CD4-positive, CD25-positive, alpha-beta regulatory T cell (primary cell): ENCODE measurements at regions not wholly inside any gene's neighbourhood (a gene's known extent, or its start where the extent isn't known, plus 50 kb on each side); places are given as distances from the start of the nearest gene placed in this dataset.
"Not testable (repeated sequence)": the region's sequence is repeated elsewhere in the genome, so short reads cannot be mapped to it uniquely, and the experiment has no call there.

Source experiments
- ATAC-seq, 2 donors: fragments of 150-1000 bp; cut with Tn5 transposase; one replicate each; pipeline ENCODE4 v1.10.0; 2021; ENCODE audit warnings: low read depth in 2 of 2, moderate number of reproducible peaks in 2 of 2, moderate library complexity in 1 of 2
- DNase-seq, 3 donors: peaks; one replicate each; pipeline versions ENCODE4 v3.0.0 to v3.0.0-alpha.2; 2012 to 2022; ENCODE audit warnings: mixed read lengths in 1 of 3
- H3K27ac ChIP-seq: one replicate; pipeline ENCODE4 v1.7.0; 2013; ENCODE audit warnings: mild to moderate bottlenecking, low read length; ENCODE audit not compliant: insufficient read depth, poor library complexity, severe bottlenecking
- H3K27me3 ChIP-seq: one replicate; pipeline ENCODE4 v1.7.0; 2013; ENCODE audit warnings: low read length; ENCODE audit not compliant: control insufficient read depth, insufficient read depth
- H3K36me3 ChIP-seq: one replicate; pipeline ENCODE4 v1.7.0; 2013; ENCODE audit warnings: mild to moderate bottlenecking, low read length, moderate library complexity; ENCODE audit not compliant: control insufficient read depth, insufficient read depth
- H3K4me1 ChIP-seq: 2 replicates; pipeline ENCODE4 v1.7.0; 2013; ENCODE audit warnings: mild to moderate bottlenecking, low read length; ENCODE audit not compliant: insufficient read depth, control insufficient read depth, poor library complexity, severe bottlenecking
- H3K4me3 ChIP-seq: one replicate; pipeline ENCODE4 v1.7.0; 2013; ENCODE audit warnings: low read depth, mild to moderate bottlenecking, low read length, moderate library complexity
- H3K9me3 ChIP-seq, 2 experiments: 1 replicate in 1 of 2; 2 replicates in 1 of 2; pipeline ENCODE4 v1.7.0; 2013; ENCODE audit warnings: low read length in 2 of 2, mild to moderate bottlenecking in 1 of 2, moderate library complexity in 1 of 2; ENCODE audit not compliant: control insufficient read depth in 2 of 2
- H3K27ac Mint-ChIP-seq, 3 donors: one replicate each; pipeline ENCODE4 v1.8.0; 2020 to 2022; ENCODE audit warnings: mild to moderate bottlenecking in 3 of 3, mixed read lengths in 3 of 3, moderate library complexity in 2 of 3
- H3K27me3 Mint-ChIP-seq: one replicate; pipeline ENCODE4 v1.8.0; 2022; ENCODE audit warnings: mild to moderate bottlenecking, mixed read lengths
- H3K36me3 Mint-ChIP-seq: one replicate; pipeline ENCODE4 v1.8.0; 2020; ENCODE audit warnings: mixed read lengths
- H3K4me1 Mint-ChIP-seq, 4 donors: one replicate each; pipeline ENCODE4 v1.8.0; 2020 to 2022; ENCODE audit warnings: mixed read lengths in 4 of 4, mild to moderate bottlenecking in 1 of 4
- H3K4me3 Mint-ChIP-seq, 4 donors: one replicate each; pipeline ENCODE4 v1.8.0; 2020 to 2022; ENCODE audit warnings: mild to moderate bottlenecking in 4 of 4, mixed read lengths in 4 of 4, moderate library complexity in 3 of 4
- H3K9me3 Mint-ChIP-seq, 7 donors: one replicate each; pipeline ENCODE4 v1.8.0; 2020 to 2022; ENCODE audit warnings: mixed read lengths in 7 of 7, mild to moderate bottlenecking in 3 of 7, moderate library complexity in 2 of 7

DNA sequence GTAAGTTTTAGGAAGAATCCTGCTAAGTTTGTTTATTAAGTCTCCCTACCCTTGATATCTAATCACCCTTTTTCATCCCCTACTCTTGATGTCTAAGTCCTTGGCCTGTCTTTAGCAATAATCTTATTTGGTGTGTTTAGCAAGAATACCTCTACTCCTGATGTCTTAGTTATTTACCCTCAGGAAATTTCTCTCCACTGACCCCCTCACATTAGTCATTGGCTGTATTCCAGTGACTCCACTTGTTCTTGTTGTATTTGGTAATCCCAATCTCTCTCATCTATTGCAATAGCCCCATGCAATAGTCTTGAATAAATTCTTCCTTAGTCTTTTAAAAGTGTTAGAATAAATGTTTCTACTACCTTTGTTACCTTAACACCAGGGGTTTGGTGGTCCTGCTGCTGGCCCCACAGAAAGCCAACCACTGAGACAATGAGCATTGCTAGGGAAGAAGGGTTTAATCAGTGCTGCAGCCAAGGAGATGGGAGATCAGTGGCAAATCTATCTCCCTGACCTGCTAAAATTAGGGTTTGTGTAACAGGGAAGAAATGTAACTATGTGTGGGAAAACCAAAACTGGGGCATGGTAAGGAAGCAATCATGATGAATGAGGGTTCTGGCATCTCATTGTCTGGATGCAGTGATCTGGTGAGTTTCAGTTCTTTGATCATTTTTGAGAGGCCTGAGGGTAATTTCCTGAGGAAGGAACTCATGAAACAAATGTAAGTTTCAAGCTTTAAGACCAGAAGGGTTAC is 236.4 kb upstream of the DAB2 start:
- Histone ChIP-seq H3K9me3 (no peaks in the 10 kb centered on the region), H3K27ac (no peak overlapping the region), H3K36me3 (no peaks in the 10 kb centered on the region), H3K27me3 (peaks cover 3% of the 10 kb centered on the region), H3K4me1 (no peaks in the 10 kb centered on the region), H3K4me3 (no peak overlapping the region)
- Mint-ChIP-seq H3K27me3 (peaks cover 18% of the 10 kb centered on the region), H3K9me3 (peaks cover 0 to 3% (median 0%) of the 10 kb centered on the region in 7 donors), H3K4me1 (peaks cover 0 to 6% (median 0%) of the 10 kb centered on the region in 4 donors), H3K36me3 (no peaks in the 10 kb centered on the region), H3K4me3 (no peak overlapping the region), H3K27ac (no peak overlapping the region)
- ATAC-seq (no peak), DNase-seq (no peak)

DNA sequence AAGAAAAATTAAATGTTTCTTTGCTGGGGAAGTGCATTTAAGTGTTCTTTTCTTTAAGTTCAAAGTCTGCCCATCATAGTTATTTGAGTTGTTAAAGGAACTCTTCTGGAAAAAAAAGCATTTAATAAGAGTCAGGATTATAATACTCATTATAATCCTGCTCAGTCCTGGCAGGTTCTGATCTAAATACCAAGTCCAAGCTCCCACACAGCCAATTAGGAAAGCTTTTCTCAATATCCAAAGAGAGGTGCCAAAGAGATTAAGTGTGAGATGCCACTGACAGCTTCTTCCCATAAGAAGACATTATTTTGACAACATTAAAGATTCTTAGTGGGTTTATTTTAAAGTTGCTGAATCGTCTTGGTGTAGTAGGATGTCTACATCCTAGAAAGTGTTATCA is 235.2 kb upstream of the DAB2 start:
- no peaks in the 10 kb centered on the region for H3K4me1 ChIP-seq
- no peak overlapping the region for H3K27ac Mint-ChIP-seq
- DNase-seq: no peak
- H3K4me3 ChIP-seq: no peak overlapping the region
- no peaks in the 10 kb centered on the region for H3K36me3 ChIP-seq
- H3K9me3 Mint-ChIP-seq: peaks cover 0 to 3% (median 0%) of the 10 kb centered on the region in 7 donors
- H3K4me3 Mint-ChIP-seq: no peak overlapping the region
- no peaks in the 10 kb centered on the region for H3K9me3 ChIP-seq
- H3K27me3 Mint-ChIP-seq: peaks cover 24% of the 10 kb centered on the region
- peaks cover 0 to 6% (median 0%) of the 10 kb centered on the region in 4 donors for H3K4me1 Mint-ChIP-seq
- no peaks in the 10 kb centered on the region for H3K36me3 Mint-ChIP-seq
- H3K27me3 ChIP-seq: peaks cover 3% of the 10 kb centered on the region
- H3K27ac ChIP-seq: no peak overlapping the region
- no peak for ATAC-seq

- H3K9me3 Mint-ChIP-seq: peaks cover 0 to 3% (median 0%) of the 10 kb centered on the region in 7 donors
- no peak overlapping the region for H3K27ac Mint-ChIP-seq
- Histone ChIP-seq H3K9me3 (no peaks in the 10 kb centered on the region), H3K27me3 (peaks cover 3% of the 10 kb centered on the region), H3K4me3 (no peak overlapping the region), H3K27ac (no peak overlapping the region), H3K36me3 (no peaks in the 10 kb centered on the region), H3K4me1 (no peaks in the 10 kb centered on the region)
- H3K4me1 Mint-ChIP-seq: peaks cover 0 to 6% (median 0%) of the 10 kb centered on the region in 4 donors
- H3K4me3 Mint-ChIP-seq: no peak overlapping the region
- ATAC-seq (no peak), DNase-seq (no peak)
- H3K27me3 Mint-ChIP-seq: peaks cover 24% of the 10 kb centered on the region
- H3K36me3 Mint-ChIP-seq: no peaks in the 10 kb centered on the region
These were observed 234.1 kb upstream of the DAB2 start for GRCh38 chr5:39658866-39659265.

DNA sequence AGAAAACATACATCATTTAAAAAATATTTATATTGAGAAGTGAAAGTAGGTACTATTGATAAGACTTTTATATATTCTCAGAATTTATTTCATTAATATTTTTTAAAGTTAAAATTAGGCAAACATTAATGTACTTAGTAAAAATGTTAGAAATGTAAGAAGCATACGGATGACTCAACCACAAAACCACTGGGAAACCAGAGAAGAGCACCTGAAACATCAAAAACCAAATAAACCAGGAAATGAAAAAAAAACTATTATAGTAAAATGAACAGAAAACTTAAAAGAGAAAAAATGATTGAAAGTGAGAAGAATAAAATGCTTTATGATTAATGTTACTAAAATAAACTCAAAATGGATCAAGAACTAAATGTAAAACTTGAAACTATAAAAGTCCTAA is 233.2 kb upstream of the DAB2 start:
- Mint-ChIP-seq H3K36me3 (no peaks in the 10 kb centered on the region), H3K9me3 (peaks cover 0 to 3% (median 0%) of the 10 kb centered on the region in 7 donors), H3K4me3 (no peak overlapping the region), H3K27ac (no peak overlapping the region), H3K27me3 (peaks cover 24% of the 10 kb centered on the region), H3K4me1 (peaks cover 0 to 6% (median 0%) of the 10 kb centered on the region in 4 donors)
- Histone ChIP-seq H3K4me1 (no peaks in the 10 kb centered on the region), H3K36me3 (no peaks in the 10 kb centered on the region), H3K27ac (no peak overlapping the region), H3K27me3 (peaks cover 3% of the 10 kb centered on the region), H3K4me3 (no peak overlapping the region), H3K9me3 (no peaks in the 10 kb centered on the region)
- no peak for ATAC-seq
- DNase-seq: peak in 1 of 3 donors; percentile 4

- Histone ChIP-seq H3K9me3 (no peaks in the 10 kb centered on the region), H3K36me3 (no peaks in the 10 kb centered on the region), H3K27me3 (peaks cover 3% of the 10 kb centered on the region), H3K4me1 (no peaks in the 10 kb centered on the region), H3K4me3 (no peak overlapping the region), H3K27ac (no peak overlapping the region)
- peaks cover 27% of the 10 kb centered on the region for H3K27me3 Mint-ChIP-seq
- H3K4me1 Mint-ChIP-seq: peaks cover 0 to 6% (median 0%) of the 10 kb centered on the region in 4 donors
- ATAC-seq: no peak
- H3K4me3 Mint-ChIP-seq: no peak overlapping the region
- H3K27ac Mint-ChIP-seq: no peak overlapping the region
- H3K9me3 Mint-ChIP-seq: peaks cover 0 to 3% (median 0%) of the 10 kb centered on the region in 7 donors
- DNase-seq: no peak
- H3K36me3 Mint-ChIP-seq: no peaks in the 10 kb centered on the region
These were observed 231.8 kb upstream of the DAB2 start for GRCh38 chr5:39656600-39656999.

DNA sequence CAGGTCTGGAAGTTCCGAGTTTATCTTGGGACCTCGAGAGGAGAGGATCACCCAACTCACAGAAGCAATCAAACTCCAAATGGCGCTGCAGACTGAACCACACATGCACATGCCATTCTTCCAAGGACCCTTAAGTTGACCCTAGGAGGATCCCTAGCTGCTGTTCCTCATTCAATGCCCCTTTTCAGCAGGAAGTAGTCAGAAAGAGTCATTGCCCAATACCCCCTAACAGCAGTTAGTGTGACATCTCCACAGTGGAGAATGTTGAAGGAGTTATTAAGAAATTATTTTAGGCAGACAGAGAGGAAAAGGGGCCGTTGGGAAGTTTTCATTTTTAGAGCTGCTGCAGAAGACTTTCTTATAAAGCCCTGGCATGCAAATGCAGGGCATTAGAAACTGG is 229.9 kb upstream of the DAB2 start:
- H3K36me3 Mint-ChIP-seq: no peaks in the 10 kb centered on the region
- H3K27me3 Mint-ChIP-seq: peaks cover 19% of the 10 kb centered on the region
- no peak overlapping the region for H3K4me3 Mint-ChIP-seq
- no peaks in the 10 kb centered on the region for H3K9me3 Mint-ChIP-seq
- Histone ChIP-seq H3K36me3 (no peaks in the 10 kb centered on the region), H3K4me3 (no peak overlapping the region), H3K27ac (no peak overlapping the region), H3K27me3 (no peaks in the 10 kb centered on the region), H3K4me1 (no peaks in the 10 kb centered on the region), H3K9me3 (no peaks in the 10 kb centered on the region)
- DNase-seq (no peak), ATAC-seq (no peak)
- H3K4me1 Mint-ChIP-seq: peaks cover 0 to 6% (median 0%) of the 10 kb centered on the region in 4 donors
- no peak overlapping the region for H3K27ac Mint-ChIP-seq

DNA sequence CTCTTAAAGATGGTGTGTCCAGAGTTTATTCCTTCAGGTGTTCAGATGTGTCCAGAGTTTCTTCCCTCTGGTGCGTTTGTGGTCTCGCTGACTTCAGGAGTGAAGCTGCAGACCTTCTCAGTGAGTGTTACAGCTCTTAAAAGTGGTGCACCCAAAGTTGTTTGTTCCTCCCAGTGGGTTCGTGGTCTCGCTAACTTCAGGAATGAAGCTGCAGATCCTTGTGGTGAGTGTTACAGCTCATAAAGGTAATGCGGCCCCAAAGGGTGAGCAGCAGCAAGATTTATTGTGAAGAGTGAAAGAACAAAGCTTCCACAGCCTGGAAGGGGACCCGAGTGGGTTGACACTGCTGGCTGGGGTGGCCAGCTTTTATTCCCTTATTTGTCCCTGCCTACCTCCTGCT is 227.7 kb upstream of the DAB2 start:
- not testable (repeated sequence) for H3K4me1 ChIP-seq, H3K27ac ChIP-seq, H3K27me3 Mint-ChIP-seq, H3K4me1 Mint-ChIP-seq, H3K36me3 ChIP-seq, H3K27ac Mint-ChIP-seq, H3K9me3 Mint-ChIP-seq, H3K9me3 ChIP-seq, H3K4me3 Mint-ChIP-seq, H3K36me3 Mint-ChIP-seq, ATAC-seq, H3K27me3 ChIP-seq, H3K4me3 ChIP-seq, DNase-seq

GRCh38 chr5:39652036-39652435 is 227.3 kb upstream of the DAB2 start:
- Histone ChIP-seq H3K27ac (no peak overlapping the region), H3K9me3 (no peaks in the 10 kb centered on the region), H3K4me3 (no peak overlapping the region), H3K4me1 (no peaks in the 10 kb centered on the region), H3K36me3 (no peaks in the 10 kb centered on the region), H3K27me3 (no peaks in the 10 kb centered on the region)
- Mint-ChIP-seq H3K4me3 (no peak overlapping the region), H3K27ac (no peak overlapping the region), H3K36me3 (no peaks in the 10 kb centered on the region), H3K4me1 (no peaks in the 10 kb centered on the region), H3K9me3 (no peaks in the 10 kb centered on the region), H3K27me3 (peaks cover 10% of the 10 kb centered on the region)
- ATAC-seq (no peak), DNase-seq (no peak)
